MCF 10A (cell line): ENCODE measurements at regions not wholly inside any gene's neighbourhood (a gene's known extent, or its start where the extent isn't known, plus 50 kb on each side); places are given as distances from the start of the nearest gene placed in this dataset.

ENCODE experiments used
- BruUV-seq: library from RNA; stranded (reverse); fragments of 400-500 nt; replicated peaks from 2 replicates; lab custom pipeline; 2021; lab: Mats Ljungman, UMichigan
- CTCF ChIA-PET: fragments of 300-600 bp; sonication (Branson Sonifier 250); formaldehyde crosslinking; extraction: SDS; loops from one replicate; lab custom pipeline; 2021; ENCODE audit warnings: antibody characterized with exemption, inconsistent platforms; lab: Yijun Ruan, JAX
- POLR2A ChIA-PET: fragments of 300-600, 350-650 bp; sonication (Branson Sonifier 250); formaldehyde crosslinking; extraction: SDS; loops from one replicate; lab custom pipeline; 2020; ENCODE audit warnings: antibody characterized with exemption, inconsistent platforms; lab: Yijun Ruan, JAX
- DNase-seq: peaks from one replicate; pipeline ENCODE4 v3.0.0-alpha.2; 2018; ENCODE audit not compliant: unreplicated experiment
- H3K27ac Mint-ChIP-seq: one replicate; pipeline ENCODE4 v1.8.0; 2022; ENCODE audit warnings: mild to moderate bottlenecking, low read depth, mixed read lengths; ENCODE audit not compliant: unreplicated experiment
- H3K27me3 Mint-ChIP-seq: one replicate; pipeline ENCODE4 v1.8.0; 2022; ENCODE audit warnings: mixed read lengths; ENCODE audit not compliant: insufficient read depth, unreplicated experiment
- H3K36me3 Mint-ChIP-seq: one replicate; pipeline ENCODE4 v1.8.0; 2022; ENCODE audit warnings: mild to moderate bottlenecking, moderate library complexity, mixed read lengths; ENCODE audit not compliant: insufficient read depth, unreplicated experiment
- H3K4me1 Mint-ChIP-seq: one replicate; pipeline ENCODE4 v1.8.0; 2022; ENCODE audit warnings: mixed read lengths; ENCODE audit not compliant: insufficient read depth, unreplicated experiment
- H3K4me3 Mint-ChIP-seq: one replicate; pipeline ENCODE4 v1.8.0; 2022; ENCODE audit warnings: mild to moderate bottlenecking, moderate library complexity, mixed read lengths; ENCODE audit not compliant: unreplicated experiment
- H3K9me3 Mint-ChIP-seq: one replicate; pipeline ENCODE4 v1.8.0; 2022; ENCODE audit warnings: mixed read lengths; ENCODE audit not compliant: unreplicated experiment
- CTCF ChIP-seq: fragments of 200-600 bp; IDR thresholded peaks from one replicate; pipeline ENCODE4 v1.8.0; 2022; ENCODE audit warnings: antibody characterized with exemption, mild to moderate bottlenecking; ENCODE audit not compliant: unreplicated experiment
- intact Hi-C: fragments of 100-400 bp; cut with micrococcal nuclease; formaldehyde crosslinking; loops from 2 replicates; pipeline ENCODE4 v1.14.1; 2022

- Mint-ChIP-seq H3K9me3 (no peaks in the 10 kb centered on the region), H3K27me3 (peaks cover 17% of the 10 kb centered on the region), H3K36me3 (no peaks in the 10 kb centered on the region), H3K4me1 (no peaks in the 10 kb centered on the region), H3K4me3 (no peak overlapping the region), H3K27ac (no peak overlapping the region)
- DNase-seq, result no peak
- BruUV-seq, result no TSS peak
- CTCF ChIA-PET, result interaction anchor here (0.5 to 4.7 kb wide), 32 partner anchors 9 to 1239 kb away, joined by 3 to 45 read pairs (median 4); no protein-coding TSS in a partner anchor
- no peak for TF ChIP-seq CTCF
- intact Hi-C loops, result loop anchor here (5.0 kb wide), 1 partner anchor 429 kb away; no protein-coding TSS in a partner anchor
- POLR2A ChIA-PET, result interaction anchor here (1.2 kb wide), 1 partner anchor 513 kb away, joined by 4 read pairs; no protein-coding TSS in a partner anchor
Measured at GRCh38 chr16:49921106-49921505, 65.2 kb upstream of the ZNF423 start.

- Mint-ChIP-seq H3K4me1 (no peaks in the 10 kb centered on the region), H3K27ac (no peak overlapping the region), H3K27me3 (peaks cover 21% of the 10 kb centered on the region), H3K4me3 (no peak overlapping the region), H3K9me3 (no peaks in the 10 kb centered on the region), H3K36me3 (no peaks in the 10 kb centered on the region)
- peak; percentile 60 for DNase-seq
- BruUV-seq, result no TSS peak
- intact Hi-C loops, result loop anchor here (1.0 to 5.0 kb wide), 4 partner anchors 65 to 514 kb away; no protein-coding TSS in a partner anchor
- CTCF ChIA-PET, result interaction anchor here (0.6 to 4.7 kb wide), 33 partner anchors 10 to 1240 kb away, joined by 3 to 45 read pairs (median 4); no protein-coding TSS in a partner anchor
- POLR2A ChIA-PET, result interaction anchor here (0.5 to 1.2 kb wide), 3 partner anchors 10 to 787 kb away, joined by 3 to 4 read pairs (median 3); no protein-coding TSS in a partner anchor
- peak; percentile 67 for TF ChIP-seq CTCF
Measured at GRCh38 chr16:49921791-49922456, 66.0 kb upstream of the ZNF423 start.

- no peaks in the 10 kb centered on the region for H3K9me3 Mint-ChIP-seq
- no peaks in the 10 kb centered on the region for H3K36me3 Mint-ChIP-seq
- CTCF ChIA-PET, result interaction anchor here (0.6 to 4.7 kb wide), 15 partner anchors 8 to 1491 kb away, joined by 3 to 45 read pairs (median 5); no protein-coding TSS in a partner anchor
- H3K4me3 Mint-ChIP-seq, result no peak overlapping the region
- POLR2A ChIA-PET, result interaction anchor here (1.1 kb wide), 1 partner anchor 9 kb away, joined by 3 read pairs; no protein-coding TSS in a partner anchor
- no peak for DNase-seq
- no TSS peak for BruUV-seq
- intact Hi-C loops, result loop anchor here (5.0 kb wide), 1 partner anchor 431 kb away; no protein-coding TSS in a partner anchor
- TF ChIP-seq CTCF, result no peak
- H3K4me1 Mint-ChIP-seq, result no peaks in the 10 kb centered on the region
- H3K27ac Mint-ChIP-seq, result no peak overlapping the region
- H3K27me3 Mint-ChIP-seq, result peaks cover 21% of the 10 kb centered on the region
Measured at GRCh38 chr16:49923411-49923810, 67.5 kb upstream of the ZNF423 start.

GRCh38 chr16:49924078-49924477 is 68.2 kb upstream of the ZNF423 start:
- H3K4me3 Mint-ChIP-seq, result no peak overlapping the region
- H3K9me3 Mint-ChIP-seq, result no peaks in the 10 kb centered on the region
- intact Hi-C loops, result loop anchor here (5.0 kb wide), 1 partner anchor 432 kb away; no protein-coding TSS in a partner anchor
- no peaks in the 10 kb centered on the region for H3K36me3 Mint-ChIP-seq
- DNase-seq, result peak; percentile 2
- H3K27me3 Mint-ChIP-seq, result peaks cover 21% of the 10 kb centered on the region
- ChIA-PET CTCF (interaction anchor here (0.7 to 4.7 kb wide), 8 partner anchors 8 to 1238 kb away, joined by 3 to 45 read pairs (median 13); no protein-coding TSS in a partner anchor), POLR2A (interaction anchor here (0.7 to 0.9 kb wide), 2 partner anchors 101 to 437 kb away, joined by 3 read pairs; no protein-coding TSS in a partner anchor)
- no peak for TF ChIP-seq CTCF
- no peak overlapping the region for H3K27ac Mint-ChIP-seq
- no TSS peak for BruUV-seq
- H3K4me1 Mint-ChIP-seq, result no peaks in the 10 kb centered on the region
